HEK293 (cell line): ENCODE measurements at regions not wholly inside any gene's neighbourhood (a gene's known extent, or its start where the extent isn't known, plus 50 kb on each side); places are given as distances from the start of the nearest gene placed in this dataset.

Experiments
- CTCF ChIA-PET: fragments of 350-600 bp; formaldehyde crosslinking; extraction: SDS; loops from one replicate; lab custom pipeline; 2021; ENCODE audit warnings: antibody characterized with exemption; lab: Yijun Ruan, JAX
- POLR2A ChIA-PET: fragments of 300-600 bp; formaldehyde crosslinking; extraction: SDS; loops from one replicate; lab custom pipeline; 2020; ENCODE audit warnings: antibody characterized with exemption, inconsistent platforms; lab: Yijun Ruan, JAX
- H3K27ac ChIP-seq: fragments of 200-500 bp; sonication (Bioruptor generic); 2 replicates; pipeline ENCODE4 v1.5.1; 2014; ENCODE audit warnings: low read depth, low read length, control low read depth, inconsistent platforms; ENCODE audit errors: extremely low read depth
- H3K36me3 ChIP-seq, 2 experiments: fragments of 200-500 bp in 1 of 2; sonication (Bioruptor generic) in 1 of 2; 1 replicate in 1 of 2; 2 replicates in 1 of 2; pipeline ENCODE4 v1.5.1; 2014 to 2017; ENCODE audit warnings: inconsistent platforms in 2 of 2, low read length in 2 of 2; ENCODE audit not compliant: control insufficient read depth in 2 of 2, insufficient read depth in 1 of 2
- H3K4me1 ChIP-seq: fragments of 200-500 bp; sonication (Bioruptor generic); 2 replicates; pipeline ENCODE4 v1.5.1; 2014; ENCODE audit warnings: mild to moderate bottlenecking, low read length, inconsistent platforms; ENCODE audit not compliant: control insufficient read depth, insufficient read depth
- H3K4me3 ChIP-seq: 2 replicates; pipeline ENCODE4 v1.5.1; 2011; ENCODE audit warnings: low read depth, mild to moderate bottlenecking, control low read depth, low read length, moderate library complexity
- H3K9me3 ChIP-seq: fragments of 200-500 bp; sonication (Bioruptor generic); 2 replicates; pipeline ENCODE4 v1.5.1; 2014; ENCODE audit warnings: low read depth, low read length, inconsistent platforms; ENCODE audit not compliant: control insufficient read depth, insufficient read depth
- KLF16 ChIP-seq: fragments of 450-650 bp; formaldehyde crosslinking; IDR thresholded peaks from 2 replicates; pipeline ENCODE4 v1.5.1; 2017; ENCODE audit warnings: missing biosample characterization, missing genetic modification characterization
- OSR2 ChIP-seq: fragments of 450-650 bp; formaldehyde crosslinking; IDR thresholded peaks from 2 replicates; pipeline ENCODE4 v1.5.1; 2016; ENCODE audit warnings: missing biosample characterization, missing genetic modification characterization
- PRDM1 ChIP-seq: fragments of 450-650 bp; formaldehyde crosslinking; IDR thresholded peaks from 2 replicates; pipeline ENCODE4; 2016; ENCODE audit warnings: missing biosample characterization, missing genetic modification characterization
- REPIN1 ChIP-seq: fragments of 450-650 bp; formaldehyde crosslinking; IDR thresholded peaks from 2 replicates; pipeline ENCODE4 v1.5.1; 2017; ENCODE audit warnings: missing biosample characterization, missing genetic modification characterization, low read depth
- ZFP69B ChIP-seq: fragments of 450-650 bp; formaldehyde crosslinking; IDR thresholded peaks from 2 replicates; pipeline ENCODE4 v1.5.1; 2016; ENCODE audit warnings: missing biosample characterization, missing genetic modification characterization
- ZNF239 ChIP-seq: fragments of 450-650 bp; formaldehyde crosslinking; IDR thresholded peaks from 2 replicates; pipeline ENCODE4 v1.5.1; 2016; ENCODE audit warnings: missing biosample characterization, missing genetic modification characterization
- ZNF302 ChIP-seq: fragments of 450-650 bp; formaldehyde crosslinking; IDR thresholded peaks from 2 replicates; pipeline ENCODE4 v1.5.1; 2016; ENCODE audit warnings: missing biosample characterization, missing genetic modification characterization, low read depth
- ZNF473 ChIP-seq: fragments of 450-650 bp; formaldehyde crosslinking; IDR thresholded peaks from 2 replicates; pipeline ENCODE4 v1.5.1; 2017; ENCODE audit warnings: missing biosample characterization, missing genetic modification characterization
- ZNF521 ChIP-seq: fragments of 450-650 bp; formaldehyde crosslinking; IDR thresholded peaks from 2 replicates; pipeline ENCODE4 v1.5.1; 2017; ENCODE audit warnings: missing biosample characterization, mild to moderate bottlenecking, missing genetic modification characterization
- ZNF626 ChIP-seq: fragments of 450-650 bp; sonication (Bioruptor Pico); formaldehyde crosslinking; IDR thresholded peaks from 2 replicates; pipeline ENCODE4 v1.5.1; 2018; ENCODE audit warnings: missing biosample characterization, missing genetic modification characterization, inconsistent platforms
- ZNF629 ChIP-seq: fragments of 450-650 bp; formaldehyde crosslinking; IDR thresholded peaks from 2 replicates; pipeline ENCODE4 v1.5.1; 2017; ENCODE audit warnings: missing biosample characterization, missing genetic modification characterization
- ZNF792 ChIP-seq: fragments of 450-650 bp; formaldehyde crosslinking; IDR thresholded peaks from 2 replicates; pipeline ENCODE4 v1.5.1; 2016; ENCODE audit warnings: missing biosample characterization, missing genetic modification characterization
- ZSCAN16 ChIP-seq: fragments of 450-650 bp; formaldehyde crosslinking; IDR thresholded peaks from 2 replicates; pipeline ENCODE4 v1.5.1; 2016; ENCODE audit warnings: missing biosample characterization, missing genetic modification characterization
- TF ChIP-seq, protein P1 (sequence below): fragments of 450-650 bp; formaldehyde crosslinking; conservative IDR thresholded peaks from 2 replicates; pipeline ENCODE4 v1.5.1; 2016; ENCODE audit warnings: low read depth, missing biosample characterization, missing genetic modification characterization
- TF ChIP-seq, protein P2 (sequence below): fragments of 450-650 bp; formaldehyde crosslinking; IDR thresholded peaks from 2 replicates; pipeline ENCODE4 v1.5.1; 2016; ENCODE audit warnings: missing biosample characterization, missing genetic modification characterization
- TF ChIP-seq, protein P3 (sequence below): fragments of 450-650 bp; formaldehyde crosslinking; IDR thresholded peaks from 2 replicates; pipeline ENCODE4 v1.5.0; 2017; ENCODE audit warnings: missing biosample characterization, missing genetic modification characterization, borderline replicate concordance

DNA sequence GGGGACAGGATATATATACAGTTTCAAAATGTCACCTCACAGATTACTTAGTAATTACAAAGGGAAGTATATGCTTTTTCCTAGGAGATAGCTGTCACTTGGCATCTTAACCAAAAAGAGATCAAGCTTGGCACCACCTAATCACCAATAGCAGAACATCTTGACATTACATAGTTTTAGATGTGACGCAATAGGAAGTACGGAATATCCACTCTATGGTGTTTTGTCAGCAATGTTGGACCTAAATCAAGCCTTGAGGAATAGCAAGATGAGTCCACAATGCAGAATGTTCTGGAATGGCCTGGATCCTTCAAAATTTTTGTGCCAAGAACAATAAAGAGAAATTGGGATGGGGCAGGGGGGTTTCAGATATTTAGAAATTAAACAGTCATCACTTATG is 1488.2 kb downstream of the FSTL5 start (continued):
- TF ChIP-seq, protein P1, sequence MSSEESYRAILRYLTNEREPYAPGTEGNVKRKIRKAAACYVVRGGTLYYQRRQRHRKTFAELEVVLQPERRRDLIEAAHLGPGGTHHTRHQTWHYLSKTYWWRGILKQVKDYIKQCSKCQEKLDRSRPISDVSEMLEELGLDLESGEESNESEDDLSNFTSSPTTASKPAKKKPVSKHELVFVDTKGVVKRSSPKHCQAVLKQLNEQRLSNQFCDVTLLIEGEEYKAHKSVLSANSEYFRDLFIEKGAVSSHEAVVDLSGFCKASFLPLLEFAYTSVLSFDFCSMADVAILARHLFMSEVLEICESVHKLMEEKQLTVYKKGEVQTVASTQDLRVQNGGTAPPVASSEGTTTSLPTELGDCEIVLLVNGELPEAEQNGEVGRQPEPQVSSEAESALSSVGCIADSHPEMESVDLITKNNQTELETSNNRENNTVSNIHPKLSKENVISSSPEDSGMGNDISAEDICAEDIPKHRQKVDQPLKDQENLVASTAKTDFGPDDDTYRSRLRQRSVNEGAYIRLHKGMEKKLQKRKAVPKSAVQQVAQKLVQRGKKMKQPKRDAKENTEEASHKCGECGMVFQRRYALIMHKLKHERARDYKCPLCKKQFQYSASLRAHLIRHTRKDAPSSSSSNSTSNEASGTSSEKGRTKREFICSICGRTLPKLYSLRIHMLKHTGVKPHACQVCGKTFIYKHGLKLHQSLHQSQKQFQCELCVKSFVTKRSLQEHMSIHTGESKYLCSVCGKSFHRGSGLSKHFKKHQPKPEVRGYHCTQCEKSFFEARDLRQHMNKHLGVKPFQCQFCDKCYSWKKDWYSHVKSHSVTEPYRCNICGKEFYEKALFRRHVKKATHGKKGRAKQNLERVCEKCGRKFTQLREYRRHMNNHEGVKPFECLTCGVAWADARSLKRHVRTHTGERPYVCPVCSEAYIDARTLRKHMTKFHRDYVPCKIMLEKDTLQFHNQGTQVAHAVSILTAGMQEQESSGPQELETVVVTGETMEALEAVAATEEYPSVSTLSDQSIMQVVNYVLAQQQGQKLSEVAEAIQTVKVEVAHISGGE (tag by site-specific recombination), result no peak
- TF ChIP-seq ZFP69B (tag by site-specific recombination) (no peak), ZNF302 (tag by site-specific recombination) (no peak), OSR2 (tag by site-specific recombination) (no peak), KLF16 (tag by site-specific recombination) (no peak), ZSCAN16 (tag by site-specific recombination) (no peak)
- TF ChIP-seq, protein P2, sequence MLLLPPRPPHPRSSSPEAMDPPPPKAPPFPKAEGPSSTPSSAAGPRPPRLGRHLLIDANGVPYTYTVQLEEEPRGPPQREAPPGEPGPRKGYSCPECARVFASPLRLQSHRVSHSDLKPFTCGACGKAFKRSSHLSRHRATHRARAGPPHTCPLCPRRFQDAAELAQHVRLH (tag by site-specific recombination), result no peak

DNA sequence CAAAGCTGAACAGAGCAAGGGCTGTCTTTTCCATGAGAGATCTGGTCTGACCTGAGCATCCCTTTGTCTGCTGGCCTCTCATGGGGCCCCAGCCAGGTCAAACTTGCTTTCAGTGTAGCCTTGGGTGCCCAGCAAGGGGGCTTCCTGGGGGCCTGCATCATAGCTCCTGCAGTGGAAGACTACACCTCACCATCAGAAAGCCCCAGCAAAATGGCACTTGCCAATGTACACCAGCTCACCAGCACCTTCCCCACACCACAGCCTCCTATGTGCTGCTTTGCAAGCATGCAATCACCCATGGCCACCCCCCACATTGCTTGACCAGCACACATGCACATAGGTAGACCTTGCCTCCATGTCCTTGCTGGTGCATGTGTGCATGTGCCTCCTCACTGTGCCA is 1478.1 kb downstream of the FSTL5 start:
- no peaks in the 10 kb centered on the region for H3K9me3 ChIP-seq
- CTCF ChIA-PET, result interaction anchor here (0.6 kb wide), 1 partner anchor 20 kb away, joined by 3 read pairs; no protein-coding TSS in a partner anchor
- no peaks in the 10 kb centered on the region for H3K4me1 ChIP-seq
- no peaks in the 10 kb centered on the region for H3K36me3 ChIP-seq
- TF ChIP-seq PRDM1, result no peak
- no peak for TF ChIP-seq ZNF626 (tag by site-specific recombination)
- TF ChIP-seq ZNF239 (tag by site-specific recombination), result no peak
- TF ChIP-seq, protein P3, sequence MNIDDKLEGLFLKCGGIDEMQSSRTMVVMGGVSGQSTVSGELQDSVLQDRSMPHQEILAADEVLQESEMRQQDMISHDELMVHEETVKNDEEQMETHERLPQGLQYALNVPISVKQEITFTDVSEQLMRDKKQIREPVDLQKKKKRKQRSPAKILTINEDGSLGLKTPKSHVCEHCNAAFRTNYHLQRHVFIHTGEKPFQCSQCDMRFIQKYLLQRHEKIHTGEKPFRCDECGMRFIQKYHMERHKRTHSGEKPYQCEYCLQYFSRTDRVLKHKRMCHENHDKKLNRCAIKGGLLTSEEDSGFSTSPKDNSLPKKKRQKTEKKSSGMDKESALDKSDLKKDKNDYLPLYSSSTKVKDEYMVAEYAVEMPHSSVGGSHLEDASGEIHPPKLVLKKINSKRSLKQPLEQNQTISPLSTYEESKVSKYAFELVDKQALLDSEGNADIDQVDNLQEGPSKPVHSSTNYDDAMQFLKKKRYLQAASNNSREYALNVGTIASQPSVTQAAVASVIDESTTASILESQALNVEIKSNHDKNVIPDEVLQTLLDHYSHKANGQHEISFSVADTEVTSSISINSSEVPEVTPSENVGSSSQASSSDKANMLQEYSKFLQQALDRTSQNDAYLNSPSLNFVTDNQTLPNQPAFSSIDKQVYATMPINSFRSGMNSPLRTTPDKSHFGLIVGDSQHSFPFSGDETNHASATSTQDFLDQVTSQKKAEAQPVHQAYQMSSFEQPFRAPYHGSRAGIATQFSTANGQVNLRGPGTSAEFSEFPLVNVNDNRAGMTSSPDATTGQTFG (tag by site-specific recombination), result no peak
- no peak for TF ChIP-seq ZNF521 (tag by site-specific recombination)
- no peak for TF ChIP-seq ZNF629
- POLR2A ChIA-PET, result no interaction called here
- H3K4me3 ChIP-seq, result no peak overlapping the region
- no peak overlapping the region for H3K27ac ChIP-seq

DNA sequence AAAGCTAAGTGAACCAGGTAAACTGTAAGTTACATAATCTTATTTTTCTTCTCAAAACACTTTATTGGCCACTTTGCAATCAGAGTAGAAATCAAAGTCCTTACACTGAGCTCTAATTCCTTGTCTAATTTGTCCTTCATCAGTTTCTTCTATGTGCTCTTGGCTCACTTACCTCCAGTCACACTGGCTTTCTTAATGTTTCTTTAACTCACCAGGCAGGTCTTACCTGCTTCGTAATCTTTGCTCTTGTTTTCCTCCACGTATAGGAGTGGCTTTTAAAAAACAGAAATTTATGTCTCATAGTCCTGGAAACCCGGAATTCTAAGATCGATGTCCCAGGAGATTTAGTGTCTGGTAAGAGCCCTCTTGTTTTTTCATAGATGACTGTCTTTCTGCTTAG is 1462.1 kb downstream of the FSTL5 start:
- no peaks in the 10 kb centered on the region for H3K9me3 ChIP-seq
- TF ChIP-seq REPIN1 (tag by site-specific recombination) (no peak), ZNF473 (tag by site-specific recombination) (no peak), ZNF792 (tag by site-specific recombination) (no peak)
- H3K4me3 ChIP-seq, result no peak overlapping the region
- no peak overlapping the region for H3K27ac ChIP-seq
- CTCF ChIA-PET, result no interaction called here
- H3K4me1 ChIP-seq, result no peaks in the 10 kb centered on the region
- POLR2A ChIA-PET, result no interaction called here
- no peaks in the 10 kb centered on the region for H3K36me3 ChIP-seq
